ENCODE measurements at regions not wholly inside any gene's neighbourhood (a gene's known extent, or its start where the extent isn't known, plus 50 kb on each side); places are given as distances from the start of the nearest gene placed in this dataset.
"Not testable (repeated sequence)": the region's sequence is repeated elsewhere in the genome, so short reads cannot be mapped to it uniquely, and the experiment has no call there.

- DNase-seq: no peak
Observed at GRCh38 chr2:116935097-116935814, 879.2 kb upstream of the DDX18 start.

- DNase-seq: no peak
Observed at GRCh38 chr2:116948258-116948657, 866.2 kb upstream of the DDX18 start.

GRCh38 chr2:116949249-116949648 lies 865.2 kb upstream of the DDX18 start:
- no peak for DNase-seq

GRCh38 chr2:116952254-116952653 lies 862.2 kb upstream of the DDX18 start:
- DNase-seq: peak; percentile 20

- no peak for DNase-seq
Observed at GRCh38 chr2:116955646-116956045, 858.8 kb upstream of the DDX18 start.

- no peak for DNase-seq
Observed at GRCh38 chr2:116975608-116976007, 838.9 kb upstream of the DDX18 start.

GRCh38 chr2:116979916-116980764 lies 834.4 kb upstream of the DDX18 start:
- no peak for DNase-seq

- no peak for DNase-seq
Observed at GRCh38 chr2:116987447-116987846, 827.0 kb upstream of the DDX18 start.

- DNase-seq: no peak
Observed at GRCh38 chr2:116988303-116988702, 826.2 kb upstream of the DDX18 start.

- no peak for DNase-seq
Observed at GRCh38 chr2:117019357-117019756, 795.1 kb upstream of the DDX18 start.

GRCh38 chr2:117027646-117028045 lies 786.8 kb upstream of the DDX18 start:
- no peak for DNase-seq

- DNase-seq: not testable (repeated sequence)
Observed at GRCh38 chr2:117028708-117029107, 785.8 kb upstream of the DDX18 start.

- DNase-seq: no peak
Observed at GRCh38 chr2:117055499-117056375, 758.8 kb upstream of the DDX18 start.

GRCh38 chr2:117056376-117056748 lies 758.1 kb upstream of the DDX18 start:
- no peak for DNase-seq

- DNase-seq: no peak
Observed at GRCh38 chr2:117057016-117057415, 757.5 kb upstream of the DDX18 start.

- no peak for DNase-seq
Observed at GRCh38 chr2:117058366-117058765, 756.1 kb upstream of the DDX18 start.

- no peak for DNase-seq
Observed at GRCh38 chr2:117064021-117064420, 750.5 kb upstream of the DDX18 start.

- no peak for DNase-seq
Observed at GRCh38 chr2:117065912-117066311, 748.6 kb upstream of the DDX18 start.

- DNase-seq: no peak
Observed at GRCh38 chr2:117067900-117068299, 746.6 kb upstream of the DDX18 start.

- DNase-seq: no peak
Observed at GRCh38 chr2:117068371-117068770, 746.1 kb upstream of the DDX18 start.

- no peak for DNase-seq
Observed at GRCh38 chr2:117071556-117072102, 742.9 kb upstream of the DDX18 start.

- DNase-seq: peak; percentile 11
Observed at GRCh38 chr2:117074756-117075155, 739.7 kb upstream of the DDX18 start.

- DNase-seq: no peak
Observed at GRCh38 chr2:117085256-117085655, 729.2 kb upstream of the DDX18 start.

Data from eye (tissue), 1 donor.